Fibroblast of gingiva (primary cell): ENCODE measurements at regions not wholly inside any gene's neighbourhood (a gene's known extent, or its start where the extent isn't known, plus 50 kb on each side); places are given as distances from the start of the nearest gene placed in this dataset.

Source experiments
- DNase-seq: peaks from one replicate; pipeline ENCODE4 v3.0.0-alpha.2; 2011; ENCODE audit warnings: low read depth

DNA sequence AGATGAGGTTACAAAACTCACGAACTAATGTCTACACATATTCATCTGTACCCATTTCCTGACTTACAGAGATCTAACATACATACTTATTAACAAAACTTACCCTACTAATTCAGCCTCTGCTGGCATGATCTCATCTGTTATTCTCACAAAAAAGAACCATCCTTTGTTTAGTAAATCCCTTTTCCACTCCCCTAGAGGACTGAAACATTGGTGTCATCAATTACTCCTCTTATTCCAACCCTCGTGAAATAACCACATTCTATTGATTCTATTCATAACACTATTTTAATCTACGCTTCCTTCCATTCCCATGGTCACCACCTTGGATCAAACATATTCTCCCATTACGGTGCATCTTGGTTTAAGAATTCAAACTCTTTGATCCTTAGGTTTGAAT lies 505.9 kb downstream of the SI start:
- no peak for DNase-seq

DNA sequence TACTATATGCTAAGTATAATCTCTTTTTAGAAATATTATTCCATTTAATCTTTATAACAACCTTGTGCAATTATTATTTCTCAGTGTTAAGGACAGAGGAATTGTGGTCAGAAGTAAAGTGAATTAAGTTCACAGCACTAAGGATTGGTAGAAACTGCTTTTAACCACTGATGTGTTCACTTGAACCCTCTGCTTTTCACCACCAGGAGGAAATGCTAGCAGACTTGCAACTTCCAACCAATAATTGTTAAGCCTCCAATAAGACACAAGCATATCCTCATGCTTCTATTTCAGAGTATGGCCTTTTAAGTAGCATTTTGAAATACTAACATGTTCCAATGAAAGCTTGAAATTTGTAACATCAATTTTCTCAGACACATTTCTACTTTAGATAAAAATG lies 527.4 kb downstream of the SI start:
- DNase-seq: peak; percentile 8

DNA sequence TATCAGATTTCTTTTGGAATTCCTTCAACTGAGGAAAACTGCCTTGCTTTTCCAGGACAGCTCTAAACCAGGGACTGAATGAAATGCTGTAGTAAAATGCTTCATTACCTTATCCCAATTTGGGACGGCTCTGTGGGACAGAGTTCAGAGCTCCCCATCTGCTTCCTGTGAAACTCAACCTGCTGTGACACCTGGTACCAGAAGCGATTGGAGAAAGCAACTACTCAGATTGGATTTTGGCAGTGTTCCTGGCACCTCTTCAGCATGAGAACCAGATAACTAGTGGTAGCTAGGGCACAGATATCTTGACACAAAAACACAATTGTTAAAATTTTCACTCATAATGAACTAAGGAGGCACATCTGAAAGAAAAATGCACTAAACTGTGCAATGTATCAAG lies 539.1 kb downstream of the SI start:
- no peak for DNase-seq

DNA sequence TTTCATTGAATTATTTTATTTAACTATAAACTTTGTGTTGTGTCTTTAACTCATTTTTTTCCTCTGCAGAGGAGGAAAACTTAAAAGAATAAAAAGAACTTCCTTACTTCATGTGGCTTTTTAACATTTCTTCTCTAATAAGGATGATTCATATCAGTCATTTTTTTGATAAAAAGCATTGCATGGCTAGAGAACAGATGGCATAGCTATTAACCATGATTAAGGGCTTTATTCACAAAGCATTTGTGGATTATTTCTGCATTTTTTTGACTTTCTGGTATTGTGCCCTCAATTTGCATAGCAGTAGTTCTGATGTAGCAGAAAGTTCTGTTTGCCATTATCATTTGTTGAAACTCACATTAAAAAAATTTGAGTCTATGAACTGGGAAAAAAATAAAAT lies 540.8 kb downstream of the SI start:
- no peak for DNase-seq

DNA sequence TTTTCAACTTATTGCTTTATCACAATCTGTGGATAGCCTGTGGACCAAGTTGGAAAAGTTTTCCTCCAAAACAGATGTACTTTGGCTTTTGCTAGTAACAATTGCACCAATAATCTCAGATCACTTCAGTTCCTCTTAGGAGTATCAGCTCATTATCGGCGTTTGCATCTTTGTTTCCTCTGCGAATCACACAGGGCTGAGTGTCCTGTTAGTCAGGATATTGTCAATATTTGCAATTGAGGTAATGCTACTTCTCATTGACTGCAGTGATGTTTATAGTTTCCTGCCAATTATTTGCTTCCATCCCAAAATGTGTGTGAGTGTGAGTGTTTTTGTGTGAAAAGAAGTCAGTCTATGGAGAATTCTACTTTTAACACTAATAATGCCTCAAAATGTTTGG lies 545.0 kb downstream of the SI start:
- DNase-seq: no peak

DNA sequence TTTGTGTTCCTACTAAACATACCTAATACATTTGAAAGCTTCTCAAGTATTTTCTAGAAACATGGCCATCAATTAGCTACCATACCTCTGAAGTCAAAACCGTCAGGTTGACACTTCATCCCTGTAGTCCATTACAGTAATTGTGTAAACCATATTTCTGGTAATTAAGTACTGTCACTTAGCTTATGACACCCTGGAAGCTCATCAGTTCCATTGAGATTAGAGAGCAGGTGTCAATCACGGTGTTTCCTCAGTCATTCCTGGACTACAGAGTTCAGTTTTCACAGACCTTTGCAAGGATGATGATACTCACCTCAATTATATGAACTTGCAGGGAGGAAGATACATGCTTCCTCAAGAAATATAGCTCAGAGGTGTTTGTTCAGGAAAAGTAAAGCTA lies 552.0 kb downstream of the SI start:
- no peak for DNase-seq

DNA sequence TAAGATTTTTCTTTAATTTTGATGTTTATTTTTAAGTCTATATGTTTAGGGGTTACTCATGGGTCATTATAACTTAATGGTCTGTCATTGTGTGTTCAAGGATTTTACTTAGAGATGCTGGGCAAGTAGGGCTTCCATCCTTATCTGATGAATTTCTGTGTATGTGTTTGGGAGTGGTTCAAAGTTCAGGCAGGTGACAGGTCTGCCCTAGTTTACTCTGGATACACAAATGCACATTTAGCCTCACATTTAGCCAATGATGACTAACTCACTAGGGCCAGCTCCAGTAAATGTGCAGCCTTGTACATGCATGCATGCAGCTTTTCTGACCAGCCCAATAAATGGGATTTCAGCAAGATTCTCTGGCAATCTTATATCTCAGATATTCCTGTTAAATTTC lies 554.1 kb downstream of the SI start:
- DNase-seq: no peak

DNA sequence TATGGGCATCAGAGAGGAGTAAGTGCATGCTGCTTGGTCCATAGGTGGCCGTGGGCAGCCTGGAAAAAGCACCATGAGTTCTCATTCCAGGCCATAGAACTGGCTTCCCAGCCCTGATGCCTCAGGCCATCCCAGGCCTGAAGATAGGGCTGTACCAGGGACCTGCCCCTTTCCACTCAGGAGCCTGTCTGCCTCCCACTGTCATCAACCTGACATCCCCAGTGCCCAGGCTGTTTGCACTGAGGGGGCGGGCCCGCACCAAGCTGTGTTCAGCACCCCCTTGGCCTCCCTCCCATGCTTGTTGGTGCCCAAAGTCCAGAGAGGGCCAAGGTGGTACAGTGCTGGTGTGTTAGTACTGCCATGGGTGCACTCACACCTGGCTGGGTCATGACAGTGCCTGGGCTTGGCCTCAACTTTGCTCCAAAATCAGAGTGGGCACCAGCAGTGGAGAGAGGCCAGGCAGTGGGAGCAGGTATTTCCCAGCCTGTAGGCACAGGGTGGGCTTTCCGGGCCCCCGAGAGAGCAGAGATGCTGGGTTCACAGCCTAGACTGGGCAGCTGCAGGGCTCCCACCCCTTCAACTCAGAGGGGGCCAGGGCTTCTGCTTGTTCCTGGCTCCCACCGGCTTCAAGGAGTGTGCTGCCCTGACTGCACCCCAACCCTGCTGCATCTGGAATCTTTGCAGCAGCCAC lies 556.1 kb downstream of the SI start:
- DNase-seq: no peak

DNA sequence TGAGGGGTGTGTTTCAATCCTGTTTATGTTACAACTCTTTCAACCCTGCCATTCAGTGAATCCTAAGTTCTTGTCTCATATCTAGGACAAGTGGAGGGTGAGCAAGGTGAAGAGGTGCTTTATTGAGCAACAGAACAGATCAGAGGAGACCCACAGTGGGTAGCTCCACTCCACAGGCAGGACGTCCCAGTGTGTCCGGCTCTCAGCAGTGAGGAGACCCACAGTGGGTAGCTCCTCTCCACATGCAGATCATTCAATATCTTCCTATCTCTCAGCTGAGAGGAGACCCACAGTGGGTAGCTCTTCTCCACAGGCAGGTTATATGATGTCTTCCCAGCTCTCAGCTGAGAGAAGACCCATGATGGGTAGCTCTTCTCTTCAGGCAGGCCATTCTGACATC lies 556.7 kb downstream of the SI start:
- no peak for DNase-seq

DNA sequence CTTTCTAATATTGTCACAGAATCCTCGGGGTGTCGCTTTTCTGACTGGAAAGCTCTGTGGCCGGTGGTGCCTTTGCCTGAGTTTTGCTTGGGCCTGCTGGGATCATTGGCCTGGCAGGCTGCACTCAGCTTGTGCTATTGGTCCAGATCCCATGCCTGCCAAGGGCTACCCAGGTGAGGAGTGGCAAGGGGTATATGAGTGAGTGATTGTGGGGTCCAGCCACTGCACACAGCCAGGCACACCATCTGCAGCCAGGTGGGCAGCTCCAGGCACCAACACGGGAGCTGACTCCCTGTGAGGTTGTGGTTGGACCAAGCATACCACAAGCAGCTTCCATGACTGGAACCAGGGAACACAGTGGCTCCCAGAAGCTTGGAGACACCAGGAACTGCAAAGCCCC lies 557.2 kb downstream of the SI start:
- no peak for DNase-seq

DNA sequence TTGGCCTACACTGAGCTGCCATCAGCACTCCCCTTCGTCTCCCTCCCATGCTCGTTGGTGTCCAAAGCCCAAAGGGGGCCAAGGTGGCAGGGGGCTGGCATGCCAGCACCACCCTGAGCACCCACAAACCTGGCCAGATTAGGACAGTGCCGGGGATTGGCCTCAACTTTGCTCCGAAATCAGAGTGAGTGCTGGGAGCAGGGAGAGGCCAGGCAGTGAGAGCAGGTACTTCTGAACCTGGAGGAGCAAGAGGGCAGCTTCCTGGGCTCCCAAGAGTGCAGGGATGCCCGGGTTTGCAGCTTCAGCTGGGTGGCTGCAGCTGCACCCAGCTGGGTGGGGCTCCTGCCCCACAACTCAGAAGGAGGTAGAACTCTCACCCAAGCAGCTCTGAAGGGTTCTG lies 563.0 kb downstream of the SI start:
- DNase-seq: no peak

DNA sequence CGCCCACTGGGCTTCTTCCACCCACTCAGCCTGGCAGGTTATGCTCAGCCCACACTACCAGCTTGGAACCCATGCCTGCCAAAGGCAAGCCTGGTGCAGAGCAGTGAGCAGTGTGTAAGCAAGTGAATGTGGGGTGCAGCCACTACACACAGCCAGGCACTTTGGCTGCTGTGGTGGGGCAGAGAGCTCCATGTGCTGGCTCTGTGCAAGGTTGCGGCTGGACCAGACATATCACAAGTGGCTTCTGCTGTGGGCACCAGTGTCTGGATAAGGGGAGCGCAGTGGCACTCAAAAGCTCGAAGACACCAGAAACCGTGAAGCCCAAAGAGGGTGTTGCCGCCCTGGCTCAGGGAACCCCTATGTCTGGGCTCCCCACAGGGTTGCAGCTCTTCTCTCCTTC lies 563.7 kb downstream of the SI start:
- no peak for DNase-seq

DNA sequence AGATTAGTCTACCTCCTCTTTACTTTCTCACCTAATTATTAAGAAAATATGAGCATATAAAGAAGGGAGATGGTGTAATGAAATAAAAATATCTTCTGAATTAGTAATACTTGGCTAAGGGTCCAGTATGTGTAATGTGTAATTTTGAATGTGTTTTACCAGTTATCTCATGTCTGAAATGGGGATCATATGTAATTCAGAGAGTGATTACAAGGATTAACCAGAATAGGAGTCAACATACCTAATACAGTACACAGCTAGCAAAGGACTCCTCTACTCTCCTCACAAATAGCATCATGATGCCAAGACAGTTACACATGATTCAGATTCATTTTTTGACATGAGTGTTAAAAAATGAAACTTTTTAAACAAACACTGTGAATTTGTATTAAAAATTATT lies 570.4 kb downstream of the SI start:
- no peak for DNase-seq

DNA sequence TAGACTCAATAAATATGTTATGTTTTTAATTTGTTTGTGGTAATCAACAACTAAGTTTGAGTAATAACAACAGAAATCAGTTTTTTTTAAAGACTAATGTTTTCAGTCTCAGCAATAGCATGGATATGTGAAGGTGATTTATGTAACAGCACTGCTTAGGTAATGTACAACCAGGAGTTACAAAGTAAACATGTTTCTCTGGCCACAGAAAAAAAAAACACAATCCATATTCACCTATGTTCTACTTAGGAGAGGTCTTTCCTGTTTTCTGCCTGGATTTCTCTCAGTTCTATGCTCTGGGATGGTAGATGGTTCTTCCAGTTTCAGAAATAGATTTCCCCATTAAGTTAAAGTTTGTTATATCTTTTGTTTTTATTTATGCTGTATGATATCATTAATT lies 579.4 kb downstream of the SI start:
- DNase-seq: no peak

DNA sequence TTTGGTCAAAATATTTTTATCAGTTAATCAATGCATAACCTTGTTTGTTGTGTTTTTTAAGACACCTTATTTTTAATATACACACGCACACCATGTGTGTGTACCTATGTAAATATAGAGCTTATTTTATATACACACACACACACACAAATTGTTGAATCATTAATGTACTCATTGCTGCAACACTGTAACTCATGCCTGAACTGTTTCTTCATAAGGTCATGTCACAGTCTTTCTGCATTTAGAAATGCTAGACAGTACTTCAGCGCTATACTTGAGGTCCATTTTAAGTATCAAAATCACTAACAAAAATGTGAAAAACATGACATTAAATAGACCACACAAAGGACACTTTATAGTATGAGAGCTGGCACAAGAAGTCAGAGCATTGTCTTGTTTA lies 589.4 kb downstream of the SI start:
- DNase-seq: no peak

DNA sequence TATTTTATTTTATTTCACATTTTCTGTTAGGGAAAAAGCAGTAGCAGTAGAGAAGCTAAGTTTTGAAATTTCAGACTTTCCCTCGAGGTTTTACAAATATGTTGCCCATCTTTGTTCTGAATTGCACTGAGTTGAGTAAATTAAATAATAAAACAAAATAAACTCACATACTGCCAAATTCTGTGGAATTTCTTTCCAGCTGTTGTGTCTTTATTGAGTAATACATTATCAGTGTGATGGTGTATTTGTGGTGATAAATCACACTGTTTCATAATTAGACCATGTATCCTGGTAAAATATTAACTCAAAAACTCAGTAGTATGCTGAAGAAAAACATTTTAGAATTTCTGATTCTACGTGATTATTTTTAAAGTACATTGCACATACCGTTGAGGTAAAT lies 592.1 kb downstream of the SI start:
- DNase-seq: peak; percentile 73

DNA sequence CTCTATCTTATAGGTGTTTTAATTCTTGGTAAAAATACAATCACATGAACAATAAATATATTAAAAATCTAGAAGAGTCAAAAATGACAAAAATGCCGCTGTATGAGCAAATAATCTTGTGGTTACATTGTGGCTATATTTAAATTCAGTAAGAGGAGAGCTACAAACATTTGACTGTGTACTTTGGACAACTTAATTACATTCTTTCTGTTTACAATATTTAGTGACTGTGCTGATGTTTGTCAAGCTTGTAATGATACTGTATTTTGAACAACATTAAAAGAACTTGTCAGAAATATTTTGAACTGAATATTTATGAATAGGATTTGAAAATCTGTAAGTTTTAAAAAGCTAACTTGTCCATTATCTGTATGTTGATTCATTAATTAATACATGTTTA lies 598.3 kb downstream of the SI start:
- DNase-seq: peak; percentile 28

DNA sequence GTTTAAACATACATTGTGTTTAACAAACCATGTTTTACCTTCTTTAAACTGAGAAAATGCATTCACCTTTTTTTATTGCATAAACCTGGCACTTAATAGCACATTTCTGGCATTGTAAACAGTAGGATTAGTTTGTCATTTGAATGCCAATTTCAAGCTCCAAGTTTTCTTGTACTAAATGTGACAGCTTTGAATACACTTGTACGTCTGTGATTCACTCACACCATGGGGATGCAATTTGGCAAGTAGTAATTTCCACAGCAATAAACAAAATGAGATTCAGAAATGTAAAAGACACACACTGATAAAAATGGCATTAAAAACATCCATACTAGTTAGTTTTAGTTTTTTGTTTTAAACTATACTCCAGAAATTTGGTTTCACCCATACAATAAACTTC lies 598.9 kb downstream of the SI start:
- DNase-seq: no peak

DNA sequence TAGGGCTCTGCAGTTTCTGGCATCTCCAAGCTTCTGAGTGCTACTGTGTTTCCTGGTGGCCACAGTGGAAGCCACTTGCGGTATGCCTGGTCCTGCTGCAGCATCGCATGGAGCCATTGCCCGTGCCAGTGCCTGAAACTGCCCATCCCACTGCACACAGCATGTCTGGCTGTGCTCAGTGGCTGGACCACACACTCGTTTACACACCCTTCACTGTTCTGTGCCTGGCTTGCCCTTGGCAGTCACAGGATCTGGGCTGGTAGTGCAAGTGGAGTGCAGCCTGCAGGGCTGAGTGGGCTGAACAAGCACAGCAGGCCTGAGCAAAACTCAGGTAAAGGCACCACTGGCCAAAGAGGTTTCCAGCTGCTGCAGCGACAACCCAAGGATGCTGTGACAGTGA lies 600.0 kb downstream of the SI start:
- no peak for DNase-seq

DNA sequence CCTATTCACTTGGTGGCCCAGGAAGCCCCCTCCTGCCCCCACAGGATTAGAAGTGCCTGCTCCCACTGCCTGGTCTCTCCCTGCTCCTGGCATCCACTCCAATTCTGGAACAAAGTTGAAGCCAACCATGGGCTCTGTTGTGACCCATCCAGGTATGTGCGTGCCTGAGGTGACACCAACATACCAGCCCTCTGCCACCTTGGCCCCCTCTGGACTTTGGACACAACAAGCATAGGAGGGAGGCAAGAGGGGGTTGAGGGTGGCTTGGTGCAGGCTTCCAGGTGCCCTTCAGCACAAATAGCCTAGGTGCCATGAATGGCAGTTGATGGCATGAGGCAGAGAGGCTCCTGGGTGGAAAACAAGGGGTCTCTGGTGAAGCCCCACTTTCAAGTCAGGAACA lies 600.9 kb downstream of the SI start:
- DNase-seq: no peak

DNA sequence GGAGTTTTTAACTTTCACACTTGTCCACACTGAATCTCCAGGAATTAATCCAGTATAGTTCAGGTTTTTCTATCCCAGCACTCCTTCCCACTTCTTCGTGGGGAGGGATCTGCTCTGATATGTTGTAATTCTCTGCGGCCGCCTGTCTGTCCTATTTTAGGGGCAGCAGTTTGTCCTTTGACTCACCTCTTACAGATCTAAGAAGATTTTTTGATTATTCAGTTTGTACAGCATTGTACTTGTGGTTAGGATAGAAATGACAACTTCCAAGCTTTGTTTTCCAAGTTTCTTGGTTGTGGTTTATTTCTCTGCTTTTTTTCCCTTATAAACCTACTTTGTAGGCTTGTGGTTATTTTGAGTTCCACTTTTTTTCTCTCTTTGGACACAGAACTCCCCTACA lies 601.7 kb downstream of the SI start:
- no peak for DNase-seq

DNA sequence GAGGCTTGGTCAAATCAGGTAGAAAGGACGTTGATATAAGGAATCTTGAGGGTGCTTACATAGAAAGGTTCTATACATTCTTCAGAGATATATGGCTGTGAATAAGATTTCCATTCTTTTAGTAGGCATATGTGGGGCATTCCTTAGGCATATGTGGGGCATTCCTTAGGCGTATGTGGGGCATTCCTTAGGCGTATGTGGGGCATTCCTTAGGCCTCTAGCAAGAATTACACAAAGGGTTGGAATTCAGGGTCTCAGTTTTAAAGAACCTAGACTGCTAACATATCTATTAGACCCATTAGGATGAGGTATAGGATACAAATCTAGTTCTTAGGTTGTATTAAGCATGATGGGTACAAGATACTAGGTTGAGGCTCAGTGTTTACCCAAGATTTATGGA lies 607.8 kb downstream of the SI start:
- DNase-seq: no peak

DNA sequence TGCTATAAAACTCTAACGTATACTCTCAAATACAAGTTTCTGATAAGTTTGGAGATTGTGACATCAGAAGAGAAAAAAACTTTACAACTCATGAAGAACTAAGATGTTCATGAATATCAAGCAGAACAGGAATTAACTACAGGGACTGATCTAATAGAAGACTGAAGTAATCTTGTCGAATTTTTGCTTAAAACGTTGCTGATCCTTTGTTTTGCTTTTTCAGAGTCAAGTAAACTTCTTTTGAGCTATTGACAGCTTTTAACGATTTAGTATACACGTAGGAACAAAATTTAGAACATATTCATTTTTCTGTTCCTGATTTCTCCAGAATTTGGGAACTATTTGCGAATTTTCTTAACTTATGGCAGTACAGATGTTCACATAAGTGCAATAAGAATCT lies 610.2 kb downstream of the SI start:
- no peak for DNase-seq

DNA sequence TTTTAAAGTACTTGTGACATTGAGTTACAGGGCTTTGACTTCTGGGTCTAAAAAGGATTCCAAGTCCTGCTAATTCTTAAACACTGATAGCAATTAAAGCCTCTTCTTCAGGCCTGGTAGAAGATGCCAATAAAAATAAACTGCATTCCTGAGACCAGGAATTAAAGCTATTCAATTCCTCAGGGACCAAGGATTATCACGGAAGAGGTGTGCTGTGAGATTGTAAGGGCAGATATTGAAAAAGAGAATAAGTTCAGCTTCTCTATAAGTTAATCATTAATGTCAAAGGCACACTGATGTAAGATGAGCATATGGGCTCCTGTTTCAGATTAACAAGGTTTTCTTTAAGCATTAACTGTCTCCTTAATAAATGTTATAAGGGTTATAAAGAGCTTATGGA lies 611.3 kb downstream of the SI start:
- no peak for DNase-seq

DNA sequence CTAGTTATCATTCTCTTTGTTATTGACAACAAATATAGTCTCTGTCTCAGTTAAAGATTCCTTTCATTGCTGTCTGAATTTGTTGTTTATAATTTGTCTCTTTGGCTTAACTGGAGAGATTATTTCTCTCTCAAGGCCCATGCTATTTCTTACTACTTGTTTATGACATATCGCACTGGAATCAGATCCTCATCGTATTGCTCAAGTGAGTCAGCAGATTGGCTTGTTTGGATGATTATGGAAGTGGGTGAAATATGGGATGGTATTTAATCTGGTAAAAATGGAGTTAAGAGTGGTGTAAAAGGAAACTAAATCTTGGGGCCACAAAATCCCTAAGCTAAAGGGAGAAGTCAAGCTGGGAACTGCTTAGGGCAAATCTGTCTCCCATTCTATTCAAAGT lies 613.1 kb downstream of the SI start:
- peak; percentile 85 for DNase-seq
